AG04449 (cell line): ENCODE measurements at regions not wholly inside any gene's neighbourhood (a gene's known extent, or its start where the extent isn't known, plus 50 kb on each side); places are given as distances from the start of the nearest gene placed in this dataset.

Experiments used
- CTCF ChIA-PET: fragments of 350-600 bp; formaldehyde crosslinking; extraction: SDS; loops from one replicate; lab custom pipeline; 2021; ENCODE audit warnings: antibody characterized with exemption; lab: Yijun Ruan, JAX
- POLR2A ChIA-PET: fragments of 400-600, 350-600 bp; formaldehyde crosslinking; extraction: SDS; loops from one replicate; lab custom pipeline; 2020; ENCODE audit warnings: antibody characterized with exemption, inconsistent platforms; lab: Yijun Ruan, JAX
- DNase-seq: peaks from one replicate; pipeline ENCODE4 v3.0.0-alpha.2; 2010; ENCODE audit warnings: low read depth, low spot score
- H3K4me3 ChIP-seq: 2 replicates; pipeline ENCODE4 v1.5.1; 2011; ENCODE audit warnings: low read depth, mild to moderate bottlenecking, control low read depth, low read length
- TF ChIP-seq, protein P1 (sequence below): IDR thresholded peaks from one replicate; pipeline ENCODE4 v1.5.1; 2011; ENCODE audit warnings: mild to moderate bottlenecking, moderate library complexity, low read length, control low read depth, inconsistent platforms; ENCODE audit not compliant: insufficient read depth; ENCODE audit errors: missing control alignments

DNA sequence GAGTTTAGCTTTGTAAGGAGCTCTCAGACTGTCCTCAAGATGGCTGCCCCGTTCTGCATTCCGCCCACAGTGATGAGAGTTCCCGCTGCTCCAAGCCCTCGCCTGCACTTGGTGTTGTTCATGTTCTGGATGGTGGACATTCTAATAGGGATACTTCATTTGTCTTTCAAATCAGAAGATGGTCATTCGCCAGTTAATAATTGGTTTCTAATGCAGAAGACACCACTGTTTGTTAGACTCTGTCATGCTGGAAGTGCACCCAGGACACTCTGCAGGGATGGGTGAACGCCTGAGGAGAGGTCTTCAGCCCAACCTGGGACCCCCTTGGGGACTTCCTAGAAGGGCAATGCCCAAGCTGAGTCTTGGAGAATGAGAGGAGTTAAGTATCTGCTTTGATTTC lies 836.4 kb downstream of the TBC1D22A start:
- no peak overlapping the region for H3K4me3 ChIP-seq
- POLR2A ChIA-PET: no interaction called here
- CTCF ChIA-PET: no interaction called here
- no peak for DNase-seq
- TF ChIP-seq, protein P1, sequence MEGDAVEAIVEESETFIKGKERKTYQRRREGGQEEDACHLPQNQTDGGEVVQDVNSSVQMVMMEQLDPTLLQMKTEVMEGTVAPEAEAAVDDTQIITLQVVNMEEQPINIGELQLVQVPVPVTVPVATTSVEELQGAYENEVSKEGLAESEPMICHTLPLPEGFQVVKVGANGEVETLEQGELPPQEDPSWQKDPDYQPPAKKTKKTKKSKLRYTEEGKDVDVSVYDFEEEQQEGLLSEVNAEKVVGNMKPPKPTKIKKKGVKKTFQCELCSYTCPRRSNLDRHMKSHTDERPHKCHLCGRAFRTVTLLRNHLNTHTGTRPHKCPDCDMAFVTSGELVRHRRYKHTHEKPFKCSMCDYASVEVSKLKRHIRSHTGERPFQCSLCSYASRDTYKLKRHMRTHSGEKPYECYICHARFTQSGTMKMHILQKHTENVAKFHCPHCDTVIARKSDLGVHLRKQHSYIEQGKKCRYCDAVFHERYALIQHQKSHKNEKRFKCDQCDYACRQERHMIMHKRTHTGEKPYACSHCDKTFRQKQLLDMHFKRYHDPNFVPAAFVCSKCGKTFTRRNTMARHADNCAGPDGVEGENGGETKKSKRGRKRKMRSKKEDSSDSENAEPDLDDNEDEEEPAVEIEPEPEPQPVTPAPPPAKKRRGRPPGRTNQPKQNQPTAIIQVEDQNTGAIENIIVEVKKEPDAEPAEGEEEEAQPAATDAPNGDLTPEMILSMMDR: no peak

DNA sequence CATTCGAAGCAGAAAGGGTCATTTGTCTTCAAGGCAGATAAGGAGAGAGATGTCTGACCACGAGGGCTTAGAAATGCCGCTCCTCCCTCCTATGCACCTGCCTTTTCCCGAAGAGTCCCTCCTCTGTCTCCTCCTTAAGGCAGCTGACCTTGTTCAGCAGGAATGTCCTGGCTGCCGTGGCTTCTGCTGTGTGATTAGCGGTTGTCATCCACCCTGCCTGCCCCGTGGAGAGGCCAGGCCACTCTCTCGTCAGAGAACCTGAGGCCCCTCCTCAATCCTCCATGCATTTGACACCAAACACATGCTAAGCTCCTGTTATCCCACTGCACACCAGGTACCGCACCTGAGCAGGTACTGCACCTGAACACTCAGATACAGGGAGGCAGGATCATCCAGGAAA lies 834.6 kb downstream of the TBC1D22A start:
- DNase-seq: no peak
- POLR2A ChIA-PET: no interaction called here

DNA sequence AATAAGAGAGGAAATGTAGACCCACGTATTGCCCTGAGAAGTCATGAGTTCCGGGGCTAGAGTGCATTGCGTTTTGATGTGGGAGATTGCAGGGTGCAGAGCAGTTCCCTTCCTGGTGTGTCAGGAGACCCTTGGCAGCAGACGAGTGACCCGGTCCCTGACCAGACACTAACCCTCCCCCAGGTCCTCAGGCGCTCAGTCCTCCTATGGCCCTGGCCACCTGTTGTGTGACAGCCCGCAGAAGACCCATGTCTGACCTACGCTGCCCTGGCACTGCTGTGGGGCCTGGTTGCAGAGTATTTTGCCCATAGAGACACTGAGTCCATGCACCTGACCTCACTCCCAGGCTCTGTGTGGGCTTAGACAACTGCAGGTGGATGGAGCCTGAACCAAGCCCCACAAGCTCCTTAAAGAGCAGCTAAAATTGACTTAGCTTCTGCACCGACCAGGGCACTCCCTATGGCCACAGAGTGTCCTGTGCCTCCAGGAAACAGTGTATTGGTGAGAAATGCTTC lies 833.8 kb downstream of the TBC1D22A start:
- TF ChIP-seq, protein P1: no peak
- H3K4me3 ChIP-seq: no peak overlapping the region
- DNase-seq: no peak
- CTCF ChIA-PET: no interaction called here
- POLR2A ChIA-PET: no interaction called here

More for the DNA sequence above, 834.6 kb downstream of the TBC1D22A start:
- no peak overlapping the region for H3K4me3 ChIP-seq
- TF ChIP-seq, protein P1: no peak
- CTCF ChIA-PET: no interaction called here

DNA sequence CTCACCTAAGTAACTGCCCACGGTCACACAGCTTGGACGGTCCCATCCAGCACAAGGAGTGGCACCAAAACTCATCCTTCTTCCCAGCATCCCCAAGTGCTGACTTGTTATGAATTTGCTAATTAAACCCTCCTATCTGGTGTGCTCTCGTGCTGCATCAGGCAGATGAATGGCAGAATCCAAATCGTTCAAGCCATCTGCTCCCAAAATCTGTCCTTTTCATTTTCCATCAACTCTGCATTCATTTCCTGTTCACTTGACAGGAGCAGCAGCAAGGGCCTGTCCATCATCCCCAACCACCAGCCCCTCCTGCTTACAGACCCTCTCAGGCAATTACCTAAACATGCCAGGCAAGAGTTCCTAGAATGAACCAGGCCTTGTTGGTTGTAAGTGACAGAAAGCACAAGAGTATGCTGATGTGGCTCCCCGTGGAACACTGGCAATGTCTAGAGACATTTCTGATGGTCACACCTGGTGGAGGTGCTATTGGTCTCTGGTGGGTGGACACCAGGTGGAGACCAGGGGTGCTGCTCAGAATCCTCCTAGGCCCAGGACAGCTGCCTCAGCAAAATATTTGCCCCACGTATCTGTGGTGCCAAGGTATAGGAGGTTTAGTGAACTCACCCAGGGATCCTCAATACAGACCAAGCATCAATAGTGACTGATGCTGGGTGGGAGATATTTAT lies 832.5 kb downstream of the TBC1D22A start:
- no peak for DNase-seq
- ChIA-PET CTCF (no interaction called here), POLR2A (no interaction called here)
- TF ChIP-seq, protein P1: no peak
- H3K4me3 ChIP-seq: no peak overlapping the region

DNA sequence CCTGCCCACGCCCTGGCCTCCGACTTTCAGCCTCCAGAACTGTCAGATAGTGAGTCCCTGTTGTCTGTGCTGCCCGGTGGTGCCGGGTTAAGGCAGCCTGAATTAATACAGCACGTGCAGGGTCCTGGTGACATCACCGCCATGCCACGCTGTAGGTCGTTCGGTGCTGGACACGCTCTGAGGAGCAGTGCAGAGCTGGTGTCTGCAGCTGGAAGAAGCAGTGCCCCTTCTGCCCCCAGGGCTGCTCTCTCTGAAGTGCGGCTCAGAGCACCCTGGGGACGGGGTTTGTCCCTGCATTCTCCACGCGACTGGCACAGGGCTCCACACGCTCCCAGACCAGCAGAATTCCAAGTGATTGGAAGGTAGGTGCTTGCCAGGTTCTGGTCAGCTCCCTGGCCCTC lies 831.5 kb downstream of the TBC1D22A start:
- H3K4me3 ChIP-seq: no peak overlapping the region
- CTCF ChIA-PET: no interaction called here
- no peak for DNase-seq
- TF ChIP-seq, protein P1: no peak
- POLR2A ChIA-PET: no interaction called here

DNA sequence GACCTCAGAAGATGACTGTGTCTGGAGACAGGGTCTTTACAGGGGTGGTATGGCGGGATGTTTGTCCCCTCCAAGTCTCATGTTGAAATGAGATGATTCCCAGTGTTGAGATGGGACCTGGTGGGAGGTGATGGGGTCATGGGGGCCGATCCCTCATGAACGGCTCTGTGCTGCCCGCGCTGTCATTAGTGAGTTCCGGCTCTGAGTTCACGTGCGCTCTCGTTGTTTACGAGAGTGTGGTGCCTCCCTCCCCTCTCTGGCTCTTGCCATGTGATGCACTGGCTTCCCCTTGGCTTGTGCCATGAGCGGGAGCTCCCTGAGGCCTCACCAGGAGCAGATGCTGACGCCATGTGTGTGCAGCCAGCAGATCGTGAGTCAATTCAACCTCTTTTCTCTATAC lies 830.8 kb downstream of the TBC1D22A start:
- ChIA-PET POLR2A (no interaction called here), CTCF (no interaction called here)
- DNase-seq: no peak
- no peak overlapping the region for H3K4me3 ChIP-seq
- TF ChIP-seq, protein P1: no peak
